Effector memory CD4-positive, alpha-beta T cell (primary cell): ENCODE measurements at regions not wholly inside any gene's neighbourhood (a gene's known extent, or its start where the extent isn't known, plus 50 kb on each side); places are given as distances from the start of the nearest gene placed in this dataset.
A peak's percentile ranks its signal among the peaks of the same experiment; 100 is the strongest.

Experiments used
- DNase-seq, 3 donors: peaks; one replicate each; pipeline ENCODE4 v3.0.0-alpha.2; 2020
- H3K27ac ChIP-seq: 2 replicates; pipeline ENCODE4 v1.7.0; 2013; ENCODE audit warnings: mild to moderate bottlenecking, low read length, moderate library complexity; ENCODE audit not compliant: insufficient read depth, poor library complexity, severe bottlenecking
- H3K27me3 ChIP-seq: replicated peaks from 2 replicates; pipeline ENCODE4 v1.7.0; 2013; ENCODE audit warnings: mild to moderate bottlenecking, low read length; ENCODE audit not compliant: insufficient read depth, control insufficient read depth, poor library complexity, severe bottlenecking
- H3K36me3 ChIP-seq: 2 replicates; pipeline ENCODE4 v1.7.0; 2013; ENCODE audit warnings: mild to moderate bottlenecking, low read length, moderate library complexity; ENCODE audit not compliant: control insufficient read depth, insufficient read depth
- H3K4me1 ChIP-seq: 2 replicates; pipeline ENCODE4 v1.7.0; 2013; ENCODE audit warnings: low read length, mild to moderate bottlenecking; ENCODE audit not compliant: control insufficient read depth, insufficient read depth, poor library complexity, severe bottlenecking
- H3K4me3 ChIP-seq: 2 replicates; pipeline ENCODE4 v1.7.0; 2013; ENCODE audit warnings: low read length, low read depth, mild to moderate bottlenecking; ENCODE audit not compliant: insufficient read depth, poor library complexity, severe bottlenecking
- H3K9me3 ChIP-seq: 2 replicates; pipeline ENCODE4 v1.7.0; 2013; ENCODE audit warnings: mild to moderate bottlenecking, low read length, moderate library complexity; ENCODE audit not compliant: control insufficient read depth

GRCh38 chr2:177147834-177148445 is 64.7 kb upstream of the HNRNPA3 start:
- Histone ChIP-seq H3K36me3 (no peaks in the 10 kb centered on the region), H3K4me3 (peak overlapping the region; percentile 53), H3K27ac (no peak overlapping the region), H3K9me3 (no peaks in the 10 kb centered on the region), H3K4me1 (no peaks in the 10 kb centered on the region), H3K27me3 (peaks cover 5% of the 10 kb centered on the region)
- DNase-seq = no peak

DNA sequence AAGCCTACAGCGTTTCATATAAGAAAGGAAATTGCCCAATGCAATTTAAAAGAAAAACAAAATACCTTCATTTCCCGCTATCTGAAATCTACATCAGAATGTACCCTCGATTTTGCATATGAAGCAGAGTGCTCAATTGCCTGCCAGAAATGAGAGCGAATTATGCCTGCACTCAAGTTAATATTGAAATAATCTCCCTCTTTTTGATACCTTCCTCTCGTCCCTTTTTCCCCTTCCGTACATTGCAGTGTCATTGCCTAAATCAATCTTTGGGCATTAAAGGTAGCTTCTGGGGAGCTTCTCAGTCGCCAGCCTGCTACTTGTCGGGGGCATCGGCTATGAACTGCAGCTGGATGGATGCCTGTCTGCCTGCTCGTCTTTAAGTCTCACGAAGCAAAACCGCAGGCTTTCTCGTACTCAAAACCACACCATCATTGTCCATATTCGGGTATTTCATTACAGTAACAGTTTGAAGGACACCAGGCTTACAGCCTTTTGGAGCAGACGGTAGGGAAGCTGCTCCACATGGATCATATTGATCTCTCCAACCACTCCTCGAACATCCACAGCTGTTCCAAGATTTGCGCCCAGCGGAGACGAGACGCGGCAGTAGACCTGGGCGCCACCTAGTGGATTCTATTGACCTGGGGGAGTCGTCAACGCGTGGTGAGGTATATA is 64.0 kb upstream of the HNRNPA3 start:
- H3K27ac ChIP-seq = no peak overlapping the region
- no peaks in the 10 kb centered on the region for H3K36me3 ChIP-seq
- DNase-seq = peak; percentile 33 to 58 (median 39)
- H3K9me3 ChIP-seq = no peaks in the 10 kb centered on the region
- H3K4me1 ChIP-seq = no peaks in the 10 kb centered on the region
- H3K27me3 ChIP-seq = peaks cover 5% of the 10 kb centered on the region
- H3K4me3 ChIP-seq = peak overlapping the region; percentile 53

GRCh38 chr2:177149155-177149503 is 63.5 kb upstream of the HNRNPA3 start:
- H3K27ac ChIP-seq = no peak overlapping the region
- H3K27me3 ChIP-seq = peaks cover 2% of the 10 kb centered on the region
- no peak for DNase-seq
- peak overlapping the region; percentile 53 for H3K4me3 ChIP-seq
- H3K9me3 ChIP-seq = no peaks in the 10 kb centered on the region
- no peaks in the 10 kb centered on the region for H3K36me3 ChIP-seq
- H3K4me1 ChIP-seq = no peaks in the 10 kb centered on the region

DNA sequence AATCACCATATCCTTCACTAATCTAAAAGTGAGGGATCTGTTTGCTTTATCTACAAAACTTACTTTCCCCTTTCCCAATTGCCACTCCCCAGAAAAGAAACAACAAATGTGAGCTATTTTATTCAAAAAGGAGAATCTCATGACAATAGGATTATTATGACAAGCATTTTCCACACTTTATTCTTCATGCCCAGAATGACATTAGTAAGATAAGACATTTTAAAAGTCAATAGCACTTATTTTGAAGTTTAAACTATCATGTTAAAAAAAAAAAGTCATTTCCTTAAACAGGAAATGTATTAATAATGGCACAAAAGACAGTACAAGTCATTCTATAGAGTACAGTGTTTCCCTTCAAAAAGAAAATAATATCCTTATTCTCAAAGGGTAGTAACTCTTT is 58.8 kb upstream of the HNRNPA3 start:
- no peak overlapping the region for H3K4me3 ChIP-seq
- no peaks in the 10 kb centered on the region for H3K9me3 ChIP-seq
- H3K27me3 ChIP-seq = no peaks in the 10 kb centered on the region
- H3K4me1 ChIP-seq = no peaks in the 10 kb centered on the region
- no peak overlapping the region for H3K27ac ChIP-seq
- no peak for DNase-seq
- no peaks in the 10 kb centered on the region for H3K36me3 ChIP-seq

GRCh38 chr2:177154809-177155208 is 57.8 kb upstream of the HNRNPA3 start:
- Histone ChIP-seq H3K27ac (no peak overlapping the region), H3K27me3 (no peaks in the 10 kb centered on the region), H3K36me3 (no peaks in the 10 kb centered on the region), H3K4me3 (no peak overlapping the region), H3K4me1 (no peaks in the 10 kb centered on the region), H3K9me3 (no peaks in the 10 kb centered on the region)
- DNase-seq = no peak

- no peak overlapping the region for H3K4me3 ChIP-seq
- no peaks in the 10 kb centered on the region for H3K36me3 ChIP-seq
- H3K9me3 ChIP-seq = no peaks in the 10 kb centered on the region
- no peaks in the 10 kb centered on the region for H3K27me3 ChIP-seq
- no peak overlapping the region for H3K27ac ChIP-seq
- no peak for DNase-seq
- no peaks in the 10 kb centered on the region for H3K4me1 ChIP-seq
Measured at GRCh38 chr2:177155631-177156030, 57.0 kb upstream of the HNRNPA3 start.

- H3K27ac ChIP-seq = no peak overlapping the region
Measured at GRCh38 chr2:177161741-177162460, 50.7 kb upstream of the HNRNPA3 start.

More at GRCh38 chr2:177161741-177162460, 50.7 kb upstream of the HNRNPA3 start:
- no peak overlapping the region for H3K4me3 ChIP-seq
- no peaks in the 10 kb centered on the region for H3K36me3 ChIP-seq
- DNase-seq = no peak
- H3K4me1 ChIP-seq = peaks cover 11% of the 10 kb centered on the region
- no peaks in the 10 kb centered on the region for H3K9me3 ChIP-seq
- no peaks in the 10 kb centered on the region for H3K27me3 ChIP-seq
